CD4-positive, alpha-beta memory T cell (primary cell): ENCODE measurements at regions not wholly inside any gene's neighbourhood (a gene's known extent, or its start where the extent isn't known, plus 50 kb on each side); places are given as distances from the start of the nearest gene placed in this dataset.
"Not testable (repeated sequence)": the region's sequence is repeated elsewhere in the genome, so short reads cannot be mapped to it uniquely, and the experiment has no call there.

Experiments
- CTCF ChIA-PET: fragments of 350-600 bp; sonication (Branson Sonifier 250); formaldehyde crosslinking; loops from one replicate; lab custom pipeline; 2021; ENCODE audit warnings: inconsistent platforms; ENCODE audit not compliant: partially characterized antibody; lab: Charles Lee
- POLR2A ChIA-PET: fragments of 350-600 bp; sonication (Branson Sonifier 250); formaldehyde crosslinking; loops from one replicate; lab custom pipeline; 2021; ENCODE audit not compliant: partially characterized antibody; lab: Charles Lee
- DNase-seq, 5 donors: peaks; one replicate each; pipeline versions ENCODE4 v3.0.0 to v3.0.0-alpha.2; 2020 to 2022; ENCODE audit warnings: mixed read lengths in 1 of 5
- H3K27ac ChIP-seq: one replicate; pipeline ENCODE4 v1.7.0; 2013; ENCODE audit warnings: low read depth, low read length
- H3K27me3 ChIP-seq: 2 replicates; pipeline ENCODE4 v1.7.0; 2013; ENCODE audit warnings: mild to moderate bottlenecking, low read length, moderate library complexity; ENCODE audit not compliant: insufficient read depth
- H3K36me3 ChIP-seq: 2 replicates; pipeline ENCODE4 v1.7.0; 2013; ENCODE audit warnings: mild to moderate bottlenecking, low read length, moderate library complexity; ENCODE audit not compliant: insufficient read depth
- H3K4me1 ChIP-seq: 2 replicates; pipeline ENCODE4 v1.7.0; 2013; ENCODE audit warnings: mild to moderate bottlenecking, low read length, moderate library complexity; ENCODE audit not compliant: insufficient read depth
- H3K4me3 ChIP-seq, 2 donors: one replicate each; pipeline ENCODE4 v1.7.0; 2013; ENCODE audit warnings: low read length in 2 of 2, mild to moderate bottlenecking in 1 of 2
- H3K9me3 ChIP-seq, 2 donors: one replicate each; pipeline ENCODE4 v1.7.0; 2013; ENCODE audit warnings: low read length in 2 of 2, control low read depth in 1 of 2; ENCODE audit not compliant: control insufficient read depth in 1 of 2
- H3K27ac Mint-ChIP-seq, 7 donors: one replicate each; pipeline ENCODE4 v1.8.0; 2020 to 2021; ENCODE audit warnings: mixed read lengths in 7 of 7, mild to moderate bottlenecking in 6 of 7, inconsistent platforms in 3 of 7, moderate library complexity in 3 of 7
- H3K27me3 Mint-ChIP-seq, 2 donors: one replicate each; pipeline ENCODE4 v1.8.0; 2020 to 2021; ENCODE audit warnings: mixed read lengths in 2 of 2
- H3K36me3 Mint-ChIP-seq, 2 donors: one replicate each; pipeline ENCODE4 v1.8.0; 2020 to 2021; ENCODE audit warnings: mixed read lengths in 2 of 2, inconsistent platforms in 1 of 2, mild to moderate bottlenecking in 1 of 2
- H3K4me1 Mint-ChIP-seq, 4 donors: one replicate each; pipeline ENCODE4 v1.8.0; 2020 to 2021; ENCODE audit warnings: mixed read lengths in 4 of 4, mild to moderate bottlenecking in 1 of 4
- H3K4me3 Mint-ChIP-seq, 8 donors: one replicate each; pipeline ENCODE4 v1.8.0; 2020 to 2021; ENCODE audit warnings: mixed read lengths in 8 of 8, mild to moderate bottlenecking in 7 of 8, moderate library complexity in 6 of 8, inconsistent platforms in 3 of 8
- H3K9me3 Mint-ChIP-seq, 8 donors: one replicate each; pipeline ENCODE4 v1.8.0; 2020 to 2021; ENCODE audit warnings: mixed read lengths in 8 of 8, mild to moderate bottlenecking in 5 of 8, inconsistent platforms in 3 of 8, moderate library complexity in 1 of 8
- intact Hi-C: fragments of 100-400 bp; cut with micrococcal nuclease; formaldehyde crosslinking; loops from one replicate; pipeline ENCODE4 v1.15.1; 2023

DNA sequence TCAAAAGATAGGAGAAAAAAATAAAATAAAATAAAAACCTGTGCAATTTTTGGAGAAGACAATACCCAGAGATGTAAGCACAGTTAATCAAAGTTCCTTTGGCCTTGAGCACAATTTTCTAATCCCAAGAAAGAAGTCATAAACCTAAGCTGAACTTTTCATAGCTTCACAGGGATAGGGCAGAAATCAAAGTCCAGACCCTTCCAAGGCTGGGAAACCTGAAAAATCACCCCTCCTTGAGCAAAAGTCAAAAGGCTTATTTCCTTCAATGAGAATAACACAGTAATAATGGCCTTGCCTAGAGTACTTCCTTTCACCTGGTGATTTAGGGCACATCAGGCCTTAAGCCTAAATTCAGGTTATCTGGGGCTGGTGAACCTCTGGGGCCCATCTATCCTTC, 415.0 kb upstream of the BTBD3 start:
- Mint-ChIP-seq H3K9me3 (peaks cover 0 to 15% (median 5%) of the 10 kb centered on the region in 8 donors), H3K27me3 (no peaks in the 10 kb centered on the region), H3K27ac (no peak overlapping the region), H3K4me3 (no peak overlapping the region), H3K36me3 (no peaks in the 10 kb centered on the region), H3K4me1 (no peaks in the 10 kb centered on the region)
- DNase-seq = no peak
- CTCF ChIA-PET = no interaction called here
- Histone ChIP-seq H3K4me3 (no peak overlapping the region), H3K4me1 (no peaks in the 10 kb centered on the region), H3K27ac (no peak overlapping the region), H3K36me3 (no peaks in the 10 kb centered on the region), H3K27me3 (no peaks in the 10 kb centered on the region), H3K9me3 (no peaks in the 10 kb centered on the region)
- POLR2A ChIA-PET = no interaction called here
- intact Hi-C loops = no loop called here

DNA sequence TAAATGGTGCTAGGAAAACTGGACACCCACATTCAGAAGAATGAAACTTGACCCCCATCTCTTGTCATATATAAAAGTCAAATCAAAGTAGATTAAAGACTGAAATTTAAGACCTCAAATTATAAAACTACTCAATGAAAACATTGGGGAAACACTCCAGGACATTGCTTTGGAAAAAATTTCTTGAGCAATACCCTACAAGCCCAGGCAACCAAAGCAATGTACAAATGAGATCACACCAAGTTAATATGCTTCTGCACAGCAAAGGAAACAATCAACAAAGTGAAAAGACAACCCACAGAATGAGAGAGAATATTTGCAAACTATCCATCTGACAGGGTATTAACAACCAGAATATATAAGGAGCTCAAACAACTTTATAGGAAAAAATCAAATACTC, 407.9 kb upstream of the BTBD3 start:
- Mint-ChIP-seq H3K9me3 (peaks cover 3 to 18% (median 5%) of the 10 kb centered on the region in 8 donors), H3K27me3 (no peaks in the 10 kb centered on the region), H3K36me3 (no peaks in the 10 kb centered on the region), H3K4me3 (no peak overlapping the region), H3K27ac (no peak overlapping the region), H3K4me1 (no peaks in the 10 kb centered on the region)
- H3K9me3 ChIP-seq = no peaks in the 10 kb centered on the region
- intact Hi-C loops = no loop called here
- H3K27me3 ChIP-seq = no peaks in the 10 kb centered on the region
- DNase-seq = no peak
- no peak overlapping the region for H3K4me3 ChIP-seq
- H3K27ac ChIP-seq = no peak overlapping the region
- H3K36me3 ChIP-seq = no peaks in the 10 kb centered on the region
- ChIA-PET CTCF (no interaction called here), POLR2A (no interaction called here)
- no peaks in the 10 kb centered on the region for H3K4me1 ChIP-seq

DNA sequence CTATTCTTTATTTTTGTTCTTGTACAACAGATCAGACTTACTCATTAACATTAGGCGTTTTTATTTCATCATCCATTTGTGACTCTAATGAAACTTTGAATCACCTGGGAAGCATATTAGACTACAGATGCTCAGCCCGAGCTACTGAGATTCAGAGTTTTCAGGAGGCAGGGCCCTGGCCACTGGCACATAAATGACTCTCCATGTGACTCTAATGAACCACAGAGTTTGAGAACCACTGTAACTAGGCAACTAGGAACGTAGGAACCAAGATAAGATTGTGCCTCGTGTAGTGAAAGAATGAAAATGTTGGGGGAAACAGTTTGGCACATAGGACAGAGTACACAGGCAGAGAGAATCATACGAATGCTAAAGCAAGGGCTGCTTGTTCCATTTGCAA, 405.9 kb upstream of the BTBD3 start:
- intact Hi-C loops = no loop called here
- no peak overlapping the region for H3K4me3 ChIP-seq
- no peaks in the 10 kb centered on the region for H3K27me3 ChIP-seq
- ChIA-PET POLR2A (no interaction called here), CTCF (no interaction called here)
- no peaks in the 10 kb centered on the region for H3K4me1 Mint-ChIP-seq
- H3K9me3 Mint-ChIP-seq = peaks cover 0 to 18% (median 5%) of the 10 kb centered on the region in 8 donors
- no peaks in the 10 kb centered on the region for H3K9me3 ChIP-seq
- no peaks in the 10 kb centered on the region for H3K36me3 ChIP-seq
- no peak for DNase-seq
- H3K4me1 ChIP-seq = no peaks in the 10 kb centered on the region
- no peak overlapping the region for H3K4me3 Mint-ChIP-seq
- no peaks in the 10 kb centered on the region for H3K27me3 Mint-ChIP-seq
- H3K27ac Mint-ChIP-seq = no peak overlapping the region
- no peaks in the 10 kb centered on the region for H3K36me3 Mint-ChIP-seq
- no peak overlapping the region for H3K27ac ChIP-seq

DNA sequence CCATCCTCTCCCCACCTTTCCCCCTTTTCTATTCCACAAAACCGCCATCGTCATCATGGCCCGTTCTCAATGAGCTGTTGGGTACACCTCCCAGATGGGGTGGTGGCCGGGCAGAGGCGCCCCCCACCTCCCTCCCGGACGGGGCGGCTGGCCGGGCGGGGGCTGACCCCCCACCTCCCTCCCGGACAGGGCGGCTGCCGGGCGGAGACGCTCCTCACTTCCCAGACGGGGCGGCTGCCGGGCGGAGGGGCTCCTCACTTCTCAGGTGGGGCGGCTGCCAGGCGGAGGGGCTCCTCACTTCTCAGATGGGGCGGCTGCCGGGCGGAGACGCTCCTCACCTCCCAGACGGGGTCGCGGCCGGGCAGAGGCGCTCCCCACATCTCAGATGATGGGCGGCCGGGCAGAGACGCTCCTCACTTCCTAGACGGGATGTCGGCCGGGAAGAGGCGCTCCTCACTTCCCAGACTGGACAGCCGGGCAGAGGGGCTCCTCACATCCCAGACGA, 404.4 kb upstream of the BTBD3 start:
- H3K36me3 ChIP-seq, DNase-seq, H3K27me3 ChIP-seq, H3K27me3 Mint-ChIP-seq, H3K27ac Mint-ChIP-seq, H3K4me1 ChIP-seq, H3K4me3 ChIP-seq, H3K9me3 ChIP-seq, H3K4me3 Mint-ChIP-seq, H3K4me1 Mint-ChIP-seq, intact Hi-C loops, POLR2A ChIA-PET, CTCF ChIA-PET, H3K27ac ChIP-seq, H3K36me3 Mint-ChIP-seq: not testable (repeated sequence)
- H3K9me3 Mint-ChIP-seq = peaks cover 0 to 17% (median 5%) of the 10 kb centered on the region in 8 donors

DNA sequence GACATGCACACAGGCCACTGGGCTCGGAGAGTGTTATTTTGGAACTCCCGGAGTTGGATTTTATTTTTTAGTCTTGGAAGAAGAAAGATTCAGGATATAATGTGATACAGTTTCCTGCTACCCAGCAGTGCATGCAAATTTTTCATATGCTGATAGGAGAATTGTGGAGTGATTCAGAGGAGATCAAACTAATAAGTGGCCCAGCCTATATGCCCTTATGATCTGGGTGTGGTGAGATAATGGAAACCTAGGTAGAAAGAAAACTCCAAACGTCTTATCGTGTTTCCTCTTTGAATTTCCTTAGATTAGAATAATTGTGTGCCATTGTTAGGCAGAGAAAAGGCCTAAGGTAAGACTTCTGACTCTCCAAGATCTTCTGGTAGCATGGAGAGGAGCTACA, 401.2 kb upstream of the BTBD3 start:
- Mint-ChIP-seq H3K9me3 (peaks cover 0 to 9% (median 4%) of the 10 kb centered on the region in 8 donors), H3K36me3 (no peaks in the 10 kb centered on the region), H3K27ac (no peak overlapping the region), H3K27me3 (no peaks in the 10 kb centered on the region), H3K4me1 (no peaks in the 10 kb centered on the region), H3K4me3 (no peak overlapping the region)
- H3K9me3 ChIP-seq = no peaks in the 10 kb centered on the region
- DNase-seq = no peak
- POLR2A ChIA-PET = no interaction called here
- H3K27ac ChIP-seq = no peak overlapping the region
- intact Hi-C loops = no loop called here
- no peaks in the 10 kb centered on the region for H3K27me3 ChIP-seq
- no peaks in the 10 kb centered on the region for H3K36me3 ChIP-seq
- H3K4me3 ChIP-seq = no peak overlapping the region
- no peaks in the 10 kb centered on the region for H3K4me1 ChIP-seq
- CTCF ChIA-PET = no interaction called here

GRCh38 chr20:11520596-11520995, 397.1 kb upstream of the BTBD3 start:
- ChIA-PET POLR2A (no interaction called here), CTCF (no interaction called here)
- Mint-ChIP-seq H3K27me3 (no peaks in the 10 kb centered on the region), H3K36me3 (no peaks in the 10 kb centered on the region), H3K9me3 (peaks cover 2 to 30% (median 7%) of the 10 kb centered on the region in 8 donors), H3K4me1 (no peaks in the 10 kb centered on the region), H3K4me3 (no peak overlapping the region), H3K27ac (no peak overlapping the region)
- intact Hi-C loops = no loop called here
- Histone ChIP-seq H3K4me3 (no peak overlapping the region), H3K4me1 (no peaks in the 10 kb centered on the region), H3K9me3 (no peaks in the 10 kb centered on the region), H3K27ac (no peak overlapping the region), H3K27me3 (no peaks in the 10 kb centered on the region), H3K36me3 (no peaks in the 10 kb centered on the region)
- DNase-seq = no peak

GRCh38 chr20:11521476-11522365, 396.0 kb upstream of the BTBD3 start:
- H3K4me3 ChIP-seq = no peak overlapping the region
- H3K27ac Mint-ChIP-seq = no peak overlapping the region
- POLR2A ChIA-PET = no interaction called here
- no peaks in the 10 kb centered on the region for H3K27me3 Mint-ChIP-seq
- H3K9me3 ChIP-seq = no peaks in the 10 kb centered on the region
- no peaks in the 10 kb centered on the region for H3K27me3 ChIP-seq
- H3K36me3 Mint-ChIP-seq = no peaks in the 10 kb centered on the region
- no peaks in the 10 kb centered on the region for H3K4me1 ChIP-seq
- intact Hi-C loops = no loop called here
- no peaks in the 10 kb centered on the region for H3K36me3 ChIP-seq
- no peak overlapping the region for H3K27ac ChIP-seq
- CTCF ChIA-PET = no interaction called here
- no peaks in the 10 kb centered on the region for H3K4me1 Mint-ChIP-seq
- peaks cover 2 to 30% (median 8%) of the 10 kb centered on the region in 8 donors for H3K9me3 Mint-ChIP-seq
- no peak overlapping the region for H3K4me3 Mint-ChIP-seq
- DNase-seq = no peak
